ENCODE measurements at regions not wholly inside any gene's neighbourhood (a gene's known extent, or its start where the extent isn't known, plus 50 kb on each side); places are given as distances from the start of the nearest gene placed in this dataset.

- TF ChIP-seq, protein P1, sequence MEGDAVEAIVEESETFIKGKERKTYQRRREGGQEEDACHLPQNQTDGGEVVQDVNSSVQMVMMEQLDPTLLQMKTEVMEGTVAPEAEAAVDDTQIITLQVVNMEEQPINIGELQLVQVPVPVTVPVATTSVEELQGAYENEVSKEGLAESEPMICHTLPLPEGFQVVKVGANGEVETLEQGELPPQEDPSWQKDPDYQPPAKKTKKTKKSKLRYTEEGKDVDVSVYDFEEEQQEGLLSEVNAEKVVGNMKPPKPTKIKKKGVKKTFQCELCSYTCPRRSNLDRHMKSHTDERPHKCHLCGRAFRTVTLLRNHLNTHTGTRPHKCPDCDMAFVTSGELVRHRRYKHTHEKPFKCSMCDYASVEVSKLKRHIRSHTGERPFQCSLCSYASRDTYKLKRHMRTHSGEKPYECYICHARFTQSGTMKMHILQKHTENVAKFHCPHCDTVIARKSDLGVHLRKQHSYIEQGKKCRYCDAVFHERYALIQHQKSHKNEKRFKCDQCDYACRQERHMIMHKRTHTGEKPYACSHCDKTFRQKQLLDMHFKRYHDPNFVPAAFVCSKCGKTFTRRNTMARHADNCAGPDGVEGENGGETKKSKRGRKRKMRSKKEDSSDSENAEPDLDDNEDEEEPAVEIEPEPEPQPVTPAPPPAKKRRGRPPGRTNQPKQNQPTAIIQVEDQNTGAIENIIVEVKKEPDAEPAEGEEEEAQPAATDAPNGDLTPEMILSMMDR (IDR thresholded peaks at IDR 0.05; ENCODE audit: insufficient read depth, low read length, poor library complexity, severe bottlenecking): no peak
- no peak for TF ChIP-seq EZH2phosphoT487 (conservative IDR thresholded peaks at IDR 0.05; ENCODE audit: low read length)
These were observed 268.9 kb downstream of the ETNK1 start for GRCh38 chr12:22893878-22894277.
